ENCODE measurements at regions not wholly inside any gene's neighbourhood (a gene's known extent, or its start where the extent isn't known, plus 50 kb on each side); places are given as distances from the start of the nearest gene placed in this dataset.

DNA sequence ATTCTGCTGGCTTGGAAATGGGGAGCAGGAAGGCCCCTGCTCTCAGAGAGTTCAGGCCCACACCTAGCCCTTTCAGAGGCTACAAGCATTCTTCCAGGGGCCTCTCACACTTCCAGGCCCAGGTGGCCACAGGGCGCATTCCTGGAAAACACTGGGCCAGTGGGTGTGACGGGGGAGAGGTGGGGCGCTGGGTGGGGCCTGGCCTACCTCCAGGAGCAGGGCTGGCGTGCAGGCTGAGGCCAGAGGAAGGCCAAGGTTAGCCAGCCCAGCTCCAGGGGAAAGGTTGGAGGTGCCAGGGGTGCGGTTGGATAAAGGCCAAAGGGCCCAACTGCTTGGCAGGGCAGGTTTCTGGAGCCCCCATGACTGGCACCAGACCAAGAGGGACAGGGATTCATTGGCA lies 198.2 kb downstream of the MAF start:
- no peak overlapping the region for H3K27ac ChIP-seq (ENCODE audit: low read depth in 1 of 2, low read length in 2 of 2)
- H3K27me3 ChIP-seq (ENCODE audit: control insufficient read depth in 4 of 4, insufficient read depth in 4 of 4, low read length in 3 of 4) = no peaks in the 10 kb centered on the region
- H3K4me1 ChIP-seq (ENCODE audit: control insufficient read depth in 4 of 4, insufficient read depth in 4 of 4, low read length in 3 of 4) = no peaks in the 10 kb centered on the region
- H3K36me3 ChIP-seq (ENCODE audit: control insufficient read depth in 4 of 4, insufficient read depth in 3 of 4, low read depth in 1 of 4, low read length in 3 of 4) = no peaks in the 10 kb centered on the region
- TF ChIP-seq, protein P1, sequence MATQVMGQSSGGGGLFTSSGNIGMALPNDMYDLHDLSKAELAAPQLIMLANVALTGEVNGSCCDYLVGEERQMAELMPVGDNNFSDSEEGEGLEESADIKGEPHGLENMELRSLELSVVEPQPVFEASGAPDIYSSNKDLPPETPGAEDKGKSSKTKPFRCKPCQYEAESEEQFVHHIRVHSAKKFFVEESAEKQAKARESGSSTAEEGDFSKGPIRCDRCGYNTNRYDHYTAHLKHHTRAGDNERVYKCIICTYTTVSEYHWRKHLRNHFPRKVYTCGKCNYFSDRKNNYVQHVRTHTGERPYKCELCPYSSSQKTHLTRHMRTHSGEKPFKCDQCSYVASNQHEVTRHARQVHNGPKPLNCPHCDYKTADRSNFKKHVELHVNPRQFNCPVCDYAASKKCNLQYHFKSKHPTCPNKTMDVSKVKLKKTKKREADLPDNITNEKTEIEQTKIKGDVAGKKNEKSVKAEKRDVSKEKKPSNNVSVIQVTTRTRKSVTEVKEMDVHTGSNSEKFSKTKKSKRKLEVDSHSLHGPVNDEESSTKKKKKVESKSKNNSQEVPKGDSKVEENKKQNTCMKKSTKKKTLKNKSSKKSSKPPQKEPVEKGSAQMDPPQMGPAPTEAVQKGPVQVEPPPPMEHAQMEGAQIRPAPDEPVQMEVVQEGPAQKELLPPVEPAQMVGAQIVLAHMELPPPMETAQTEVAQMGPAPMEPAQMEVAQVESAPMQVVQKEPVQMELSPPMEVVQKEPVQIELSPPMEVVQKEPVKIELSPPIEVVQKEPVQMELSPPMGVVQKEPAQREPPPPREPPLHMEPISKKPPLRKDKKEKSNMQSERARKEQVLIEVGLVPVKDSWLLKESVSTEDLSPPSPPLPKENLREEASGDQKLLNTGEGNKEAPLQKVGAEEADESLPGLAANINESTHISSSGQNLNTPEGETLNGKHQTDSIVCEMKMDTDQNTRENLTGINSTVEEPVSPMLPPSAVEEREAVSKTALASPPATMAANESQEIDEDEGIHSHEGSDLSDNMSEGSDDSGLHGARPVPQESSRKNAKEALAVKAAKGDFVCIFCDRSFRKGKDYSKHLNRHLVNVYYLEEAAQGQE (IDR thresholded peaks at IDR 0.05) = no peak
- peak; percentile 40 for DNase-seq (ENCODE audit: low spot score)
- peaks cover 0 to 7% (median 3%) of the 10 kb centered on the region in 4 donors for H3K9me3 ChIP-seq (ENCODE audit: control insufficient read depth in 4 of 4, low read length in 3 of 4)
- H3K9ac ChIP-seq (ENCODE audit: low read depth in 1 of 2, low read length in 2 of 2) = no peak overlapping the region
- no peak overlapping the region for H3K4me3 ChIP-seq (ENCODE audit: low read depth in 1 of 3, low read length in 3 of 3)
- 73% methylated on average over 5 of the region's 5 CpGs for WGBS

DNA sequence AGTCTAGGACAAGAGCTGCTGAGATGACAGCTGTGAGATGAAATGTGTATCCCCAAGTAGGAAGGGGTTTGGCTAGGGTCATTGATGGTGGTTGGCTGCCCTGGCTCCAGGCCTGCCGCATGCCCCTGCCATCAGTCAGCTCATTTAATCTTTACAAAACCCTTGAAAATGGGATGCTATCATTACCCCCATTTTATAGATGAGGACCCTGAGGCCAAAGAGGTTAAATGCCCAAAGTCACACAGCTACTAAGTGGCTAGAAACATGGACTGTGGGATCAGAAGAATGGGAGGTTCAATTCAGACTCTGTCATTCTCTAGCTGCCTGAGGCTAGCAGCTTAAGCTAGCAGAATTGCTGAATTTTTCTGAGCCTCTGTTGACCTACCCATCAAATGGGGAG lies 198.8 kb downstream of the MAF start:
- WGBS = 100% methylated on average over 1 of the region's 1 CpG
- TF ChIP-seq, protein P2, sequence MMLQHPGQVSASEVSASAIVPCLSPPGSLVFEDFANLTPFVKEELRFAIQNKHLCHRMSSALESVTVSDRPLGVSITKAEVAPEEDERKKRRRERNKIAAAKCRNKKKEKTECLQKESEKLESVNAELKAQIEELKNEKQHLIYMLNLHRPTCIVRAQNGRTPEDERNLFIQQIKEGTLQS (IDR thresholded peaks at IDR 0.05) = no peak
- Histone ChIP-seq H3K9me3 (ENCODE audit: control insufficient read depth in 4 of 4, low read length in 3 of 4) (peaks cover 0 to 7% (median 3%) of the 10 kb centered on the region in 4 donors), H3K27ac (ENCODE audit: low read depth in 1 of 2, low read length in 2 of 2) (no peak overlapping the region), H3K4me3 (ENCODE audit: low read depth in 1 of 3, low read length in 3 of 3) (no peak overlapping the region), H3K9ac (ENCODE audit: low read depth in 1 of 2, low read length in 2 of 2) (no peak overlapping the region), H3K4me1 (ENCODE audit: control insufficient read depth in 4 of 4, insufficient read depth in 4 of 4, low read length in 3 of 4) (no peaks in the 10 kb centered on the region), H3K36me3 (ENCODE audit: control insufficient read depth in 4 of 4, insufficient read depth in 3 of 4, low read depth in 1 of 4, low read length in 3 of 4) (no peaks in the 10 kb centered on the region), H3K27me3 (ENCODE audit: control insufficient read depth in 4 of 4, insufficient read depth in 4 of 4, low read length in 3 of 4) (no peaks in the 10 kb centered on the region)
- DNase-seq (ENCODE audit: low spot score) = no peak

DNA sequence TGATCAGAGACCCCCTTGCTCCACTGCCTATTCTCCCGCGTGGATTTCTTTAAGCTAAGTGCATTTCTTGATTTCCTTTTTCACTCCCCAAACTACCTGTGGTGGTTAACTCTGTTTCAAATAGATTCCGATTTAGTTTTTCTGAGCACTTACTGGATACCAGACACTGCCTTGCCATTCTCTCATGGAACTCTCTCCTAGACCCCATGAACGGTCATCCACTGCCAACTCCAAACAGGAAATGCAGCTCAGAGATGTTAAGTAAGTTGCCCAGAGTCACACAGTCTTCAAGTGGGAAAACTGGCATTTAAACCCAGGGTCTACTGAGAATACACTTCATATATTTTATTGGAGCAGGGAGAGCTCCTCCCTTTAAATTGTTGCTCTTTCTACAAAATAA lies 199.4 kb downstream of the MAF start:
- Histone ChIP-seq H3K36me3 (ENCODE audit: control insufficient read depth in 4 of 4, insufficient read depth in 3 of 4, low read depth in 1 of 4, low read length in 3 of 4) (no peaks in the 10 kb centered on the region), H3K27me3 (ENCODE audit: control insufficient read depth in 4 of 4, insufficient read depth in 4 of 4, low read length in 3 of 4) (no peaks in the 10 kb centered on the region), H3K9ac (ENCODE audit: low read depth in 1 of 2, low read length in 2 of 2) (no peak overlapping the region), H3K9me3 (ENCODE audit: control insufficient read depth in 4 of 4, low read length in 3 of 4) (peaks cover 0 to 6% (median 3%) of the 10 kb centered on the region in 4 donors), H3K27ac (ENCODE audit: low read depth in 1 of 2, low read length in 2 of 2) (no peak overlapping the region), H3K4me1 (ENCODE audit: control insufficient read depth in 4 of 4, insufficient read depth in 4 of 4, low read length in 3 of 4) (no peaks in the 10 kb centered on the region), H3K4me3 (ENCODE audit: low read depth in 1 of 3, low read length in 3 of 3) (no peak overlapping the region)
- 90% methylated on average over 4 of the region's 4 CpGs for WGBS
- DNase-seq (ENCODE audit: low spot score) = no peak
- TF ChIP-seq, protein P3, sequence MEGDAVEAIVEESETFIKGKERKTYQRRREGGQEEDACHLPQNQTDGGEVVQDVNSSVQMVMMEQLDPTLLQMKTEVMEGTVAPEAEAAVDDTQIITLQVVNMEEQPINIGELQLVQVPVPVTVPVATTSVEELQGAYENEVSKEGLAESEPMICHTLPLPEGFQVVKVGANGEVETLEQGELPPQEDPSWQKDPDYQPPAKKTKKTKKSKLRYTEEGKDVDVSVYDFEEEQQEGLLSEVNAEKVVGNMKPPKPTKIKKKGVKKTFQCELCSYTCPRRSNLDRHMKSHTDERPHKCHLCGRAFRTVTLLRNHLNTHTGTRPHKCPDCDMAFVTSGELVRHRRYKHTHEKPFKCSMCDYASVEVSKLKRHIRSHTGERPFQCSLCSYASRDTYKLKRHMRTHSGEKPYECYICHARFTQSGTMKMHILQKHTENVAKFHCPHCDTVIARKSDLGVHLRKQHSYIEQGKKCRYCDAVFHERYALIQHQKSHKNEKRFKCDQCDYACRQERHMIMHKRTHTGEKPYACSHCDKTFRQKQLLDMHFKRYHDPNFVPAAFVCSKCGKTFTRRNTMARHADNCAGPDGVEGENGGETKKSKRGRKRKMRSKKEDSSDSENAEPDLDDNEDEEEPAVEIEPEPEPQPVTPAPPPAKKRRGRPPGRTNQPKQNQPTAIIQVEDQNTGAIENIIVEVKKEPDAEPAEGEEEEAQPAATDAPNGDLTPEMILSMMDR (IDR thresholded peaks at IDR 0.05; ENCODE audit: low read depth, low read length, missing input control) = no peak
- TF ChIP-seq, protein P4, sequence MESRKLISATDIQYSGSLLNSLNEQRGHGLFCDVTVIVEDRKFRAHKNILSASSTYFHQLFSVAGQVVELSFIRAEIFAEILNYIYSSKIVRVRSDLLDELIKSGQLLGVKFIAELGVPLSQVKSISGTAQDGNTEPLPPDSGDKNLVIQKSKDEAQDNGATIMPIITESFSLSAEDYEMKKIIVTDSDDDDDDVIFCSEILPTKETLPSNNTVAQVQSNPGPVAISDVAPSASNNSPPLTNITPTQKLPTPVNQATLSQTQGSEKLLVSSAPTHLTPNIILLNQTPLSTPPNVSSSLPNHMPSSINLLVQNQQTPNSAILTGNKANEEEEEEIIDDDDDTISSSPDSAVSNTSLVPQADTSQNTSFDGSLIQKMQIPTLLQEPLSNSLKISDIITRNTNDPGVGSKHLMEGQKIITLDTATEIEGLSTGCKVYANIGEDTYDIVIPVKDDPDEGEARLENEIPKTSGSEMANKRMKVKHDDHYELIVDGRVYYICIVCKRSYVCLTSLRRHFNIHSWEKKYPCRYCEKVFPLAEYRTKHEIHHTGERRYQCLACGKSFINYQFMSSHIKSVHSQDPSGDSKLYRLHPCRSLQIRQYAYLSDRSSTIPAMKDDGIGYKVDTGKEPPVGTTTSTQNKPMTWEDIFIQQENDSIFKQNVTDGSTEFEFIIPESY (IDR thresholded peaks at IDR 0.05) = no peak
- no peak for TF ChIP-seq RXRA (IDR thresholded peaks at IDR 0.05)
- no peak for TF ChIP-seq YY1 (IDR thresholded peaks at IDR 0.05)
- TF ChIP-seq TAF1 (conservative IDR thresholded peaks at IDR 0.05) = no peak
- no peak for TF ChIP-seq JUND (IDR thresholded peaks at IDR 0.05)
- no peak for TF ChIP-seq FOXA1 (IDR thresholded peaks at IDR 0.05)
- TF ChIP-seq, protein P1 (IDR thresholded peaks at IDR 0.05) = no peak
- TF ChIP-seq FOXA2 (IDR thresholded peaks at IDR 0.05) = no peak
- no peak for TF ChIP-seq SP1 (IDR thresholded peaks at IDR 0.05)
- TF ChIP-seq, protein P2 (IDR thresholded peaks at IDR 0.05) = no peak
- TF ChIP-seq, protein P5, sequence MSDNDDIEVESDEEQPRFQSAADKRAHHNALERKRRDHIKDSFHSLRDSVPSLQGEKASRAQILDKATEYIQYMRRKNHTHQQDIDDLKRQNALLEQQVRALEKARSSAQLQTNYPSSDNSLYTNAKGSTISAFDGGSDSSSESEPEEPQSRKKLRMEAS (IDR thresholded peaks at IDR 0.05) = no peak
- no peak for TF ChIP-seq HNF4G (IDR thresholded peaks at IDR 0.05)
- TF ChIP-seq NR2F2 (IDR thresholded peaks at IDR 0.05) = no peak
- no peak for TF ChIP-seq EGR1 (IDR thresholded peaks at IDR 0.05; ENCODE audit: low read depth in 2 of 2)
- no peak for TF ChIP-seq HNF4A (conservative IDR thresholded peaks at IDR 0.05)
- TF ChIP-seq GABPA (IDR thresholded peaks at IDR 0.05 in 1 of 2, conservative IDR thresholded peaks at IDR 0.05 in 1 of 2) = no peak
